SK-N-SH treated with all-trans-retinoic acid at 6 μM for 48 hours (cell line): ENCODE measurements at regions not wholly inside any gene's neighbourhood (a gene's known extent, or its start where the extent isn't known, plus 50 kb on each side); places are given as distances from the start of the nearest gene placed in this dataset.
A peak's percentile ranks its signal among the peaks of the same experiment; 100 is the strongest.

ENCODE experiments used
- ATAC-seq: fragments of 200-7000 bp; cut with Tn5 transposase; 3 replicates; pipeline ENCODE4 v1.9.1; 2020; ENCODE audit warnings: mild to moderate bottlenecking, moderate library complexity
- ARNTL ChIP-seq: fragments of 450-650 bp; formaldehyde crosslinking; IDR thresholded peaks from 2 replicates; pipeline ENCODE4 v1.5.0; 2020; ENCODE audit warnings: low read depth, mild to moderate bottlenecking, moderate library complexity, borderline replicate concordance
- BACH2 ChIP-seq: fragments of 250-450 bp; sonication (Bioruptor Pico); IDR thresholded peaks from 2 replicates; pipeline ENCODE4 v1.9.0; 2021; ENCODE audit warnings: mild to moderate bottlenecking, borderline replicate concordance
- CREB5 ChIP-seq: fragments of 250-450 bp; sonication (Bioruptor Pico); IDR thresholded peaks from 2 replicates; pipeline ENCODE4 v1.5.1; 2020; ENCODE audit warnings: low read depth, mild to moderate bottlenecking, moderate library complexity
- ESRRG ChIP-seq: fragments of 250-450 bp; sonication (Bioruptor Pico); IDR thresholded peaks from 2 replicates; pipeline ENCODE4 v1.6.1; 2021; ENCODE audit warnings: mild to moderate bottlenecking
- GLIS3 ChIP-seq: fragments of 250-450 bp; sonication (Bioruptor Pico); IDR thresholded peaks from 2 replicates; pipeline ENCODE4 v1.5.0; 2020; ENCODE audit warnings: mild to moderate bottlenecking, moderate library complexity
- ISL1 ChIP-seq: fragments of 250-450 bp; sonication (Bioruptor Pico); IDR thresholded peaks from 2 replicates; pipeline ENCODE4 v2.1.2; 2022; ENCODE audit warnings: mild to moderate bottlenecking, moderate library complexity
- OSR1 ChIP-seq: fragments of 250-450 bp; sonication (Bioruptor Pico); IDR thresholded peaks from 2 replicates; pipeline ENCODE4 v1.8.0; 2022; ENCODE audit warnings: moderate library complexity, mild to moderate bottlenecking, inconsistent platforms
- POU6F1 ChIP-seq: fragments of 250-450 bp; sonication (Bioruptor Pico); IDR thresholded peaks from 2 replicates; pipeline ENCODE4 v1.8.0; 2021; ENCODE audit warnings: low read depth, mild to moderate bottlenecking, moderate library complexity, borderline replicate concordance
- PPARA ChIP-seq: fragments of 250-450 bp; sonication (Bioruptor Pico); IDR thresholded peaks from 2 replicates; pipeline ENCODE4 v1.5.0; 2020; ENCODE audit warnings: mild to moderate bottlenecking, borderline replicate concordance
- RARB ChIP-seq: fragments of 250-450 bp; sonication (Bioruptor Pico); IDR thresholded peaks from 2 replicates; pipeline ENCODE4 v1.8.0; 2021; ENCODE audit warnings: mild to moderate bottlenecking, moderate library complexity
- SNAI2 ChIP-seq: fragments of 250-450 bp; sonication (Bioruptor Pico); IDR thresholded peaks from 2 replicates; pipeline ENCODE4 v1.5.0; 2020; ENCODE audit warnings: mild to moderate bottlenecking, moderate library complexity
- TCF4 ChIP-seq: fragments of 250-450 bp; sonication (Bioruptor Pico); IDR thresholded peaks from 2 replicates; pipeline ENCODE4 v1.8.0; 2021; ENCODE audit warnings: mild to moderate bottlenecking, moderate library complexity, borderline replicate concordance
- TOX ChIP-seq: fragments of 250-450 bp; sonication (Bioruptor Pico); IDR thresholded peaks from 2 replicates; pipeline ENCODE4 v1.8.0; 2021; ENCODE audit warnings: mild to moderate bottlenecking, moderate library complexity, borderline replicate concordance
- TSHZ2 ChIP-seq: fragments of 250-450 bp; sonication (Bioruptor Pico); IDR thresholded peaks from 2 replicates; pipeline ENCODE4 v1.5.0; 2020; ENCODE audit warnings: mild to moderate bottlenecking, moderate library complexity
- ZC3H10 ChIP-seq: fragments of 250-450 bp; sonication (Bioruptor Pico); IDR thresholded peaks from 2 replicates; pipeline ENCODE4 v1.5.1; 2021; ENCODE audit warnings: mild to moderate bottlenecking, moderate library complexity
- ZFP3 ChIP-seq: fragments of 250-450 bp; sonication (Bioruptor Pico); IDR thresholded peaks from 2 replicates; pipeline ENCODE4 v1.5.0; 2020; ENCODE audit warnings: mild to moderate bottlenecking, moderate library complexity
- ZFP30 ChIP-seq: fragments of 450-650 bp; formaldehyde crosslinking; IDR thresholded peaks from 2 replicates; pipeline ENCODE4 v1.5.0; 2022; ENCODE audit warnings: mild to moderate bottlenecking, moderate library complexity
- ZNF565 ChIP-seq: fragments of 450-650 bp; formaldehyde crosslinking; conservative IDR thresholded peaks from 2 replicates; pipeline ENCODE4 v1.5.0; 2020; ENCODE audit warnings: low read depth, mild to moderate bottlenecking, moderate library complexity
- ZNF70 ChIP-seq: fragments of 450-650 bp; formaldehyde crosslinking; IDR thresholded peaks from 2 replicates; pipeline ENCODE4 v1.5.0; 2020; ENCODE audit warnings: mild to moderate bottlenecking, moderate library complexity
- ZNF8 ChIP-seq: fragments of 450-650 bp; formaldehyde crosslinking; IDR thresholded peaks from 2 replicates; pipeline ENCODE4 v1.5.0; 2020; ENCODE audit warnings: mild to moderate bottlenecking, moderate library complexity

GRCh38 chr13:105450784-105451183 is 1084.7 kb downstream of the EFNB2 start (continued):
- TF ChIP-seq TSHZ2 (CRISPR knock-in tag) (no peak), TCF4 (CRISPR knock-in tag) (no peak), ZC3H10 (CRISPR knock-in tag) (no peak), ZFP30 (CRISPR knock-in tag) (no peak), PPARA (CRISPR knock-in tag) (no peak), BACH2 (CRISPR knock-in tag) (no peak), RARB (CRISPR knock-in tag) (no peak), CREB5 (no peak), ZFP3 (no peak), SNAI2 (CRISPR knock-in tag) (no peak)

- ATAC-seq = no peak
- TF ChIP-seq CREB5 = no peak
- no peak for TF ChIP-seq SNAI2 (CRISPR knock-in tag)
- TF ChIP-seq PPARA (CRISPR knock-in tag) = no peak
- TF ChIP-seq TSHZ2 (CRISPR knock-in tag) = no peak
- no peak for TF ChIP-seq ZNF565 (CRISPR knock-in tag)
- no peak for TF ChIP-seq ZFP30 (CRISPR knock-in tag)
- no peak for TF ChIP-seq ZNF70 (CRISPR knock-in tag)
- TF ChIP-seq ZNF8 (CRISPR knock-in tag) = no peak
- TF ChIP-seq POU6F1 (CRISPR knock-in tag) = no peak
- TF ChIP-seq ZC3H10 (CRISPR knock-in tag) = no peak
- no peak for TF ChIP-seq GLIS3 (CRISPR knock-in tag)
- no peak for TF ChIP-seq OSR1 (CRISPR knock-in tag)
- TF ChIP-seq, all 23 proteins: peak for 0
Measured at GRCh38 chr13:105448811-105449210, 1086.7 kb downstream of the EFNB2 start.

GRCh38 chr13:105446197-105446596 is 1089.3 kb downstream of the EFNB2 start:
- no peak for ATAC-seq
- TF ChIP-seq ZC3H10 (CRISPR knock-in tag) (peak; percentile 0; the same call in 1 of the 2 replicates), GLIS3 (CRISPR knock-in tag) (no peak), SNAI2 (CRISPR knock-in tag) (no peak)

GRCh38 chr13:105445796-105446195 is 1089.7 kb downstream of the EFNB2 start:
- no peak for ATAC-seq
- no peak for TF ChIP-seq RARB (CRISPR knock-in tag)
- peak; percentile 20; the same call in 1 of the 2 replicates for TF ChIP-seq ZC3H10 (CRISPR knock-in tag)
- no peak for TF ChIP-seq TOX
- no peak for TF ChIP-seq ARNTL (CRISPR knock-in tag)
- no peak for TF ChIP-seq POU6F1 (CRISPR knock-in tag)
- TF ChIP-seq TCF4 (CRISPR knock-in tag) = no peak
- TF ChIP-seq BACH2 (CRISPR knock-in tag) = no peak
- TF ChIP-seq CREB5 = no peak
- TF ChIP-seq ZFP30 (CRISPR knock-in tag) = no peak
- TF ChIP-seq SNAI2 (CRISPR knock-in tag) = no peak
- no peak for TF ChIP-seq ZNF8 (CRISPR knock-in tag)
- peak; percentile 83 for TF ChIP-seq ISL1 (CRISPR knock-in tag)
- TF ChIP-seq ZNF565 (CRISPR knock-in tag) = no peak
- no peak for TF ChIP-seq GLIS3 (CRISPR knock-in tag)
- no peak for TF ChIP-seq ESRRG
